GM12878 (cell line): ENCODE measurements at regions not wholly inside any gene's neighbourhood (a gene's known extent, or its start where the extent isn't known, plus 50 kb on each side); places are given as distances from the start of the nearest gene placed in this dataset.

ENCODE experiments used
- BCL11A ChIP-seq: IDR thresholded peaks from 2 replicates; pipeline ENCODE4 v1.6.1; 2011; ENCODE audit warnings: low read depth, low read length
- CTCF ChIP-seq, 3 experiments: IDR thresholded peaks in 2 of 3; conservative IDR thresholded peaks in 1 of 3; 2 replicates each; pipeline ENCODE4 v1.5.1; 2011; ENCODE audit warnings: low read depth in 3 of 3, low read length in 3 of 3, mild to moderate bottlenecking in 3 of 3, control low read depth in 2 of 3, moderate library complexity in 2 of 3, inconsistent platforms in 1 of 3, mixed read lengths in 1 of 3; ENCODE audit not compliant: control insufficient read depth in 2 of 3, insufficient read depth in 1 of 3; ENCODE audit errors: extremely low read depth in 1 of 3
- E2F4 ChIP-seq: IDR thresholded peaks from 2 replicates; pipeline ENCODE4 v1.6.1; 2012; ENCODE audit warnings: low read depth, low read length, improper control_type of control experiment
- ETV6 ChIP-seq, 2 experiments: fragments of 450-650 bp in 1 of 2; IDR thresholded peaks in 1 of 2; conservative IDR thresholded peaks in 1 of 2; 2 replicates each; pipeline ENCODE4 v1.6.1; 2014; ENCODE audit warnings: antibody characterized with exemption in 1 of 2, borderline replicate concordance in 1 of 2, low read depth in 1 of 2, mild to moderate bottlenecking in 1 of 2, moderate library complexity in 1 of 2
- HDGF ChIP-seq: fragments of 450-650 bp; IDR thresholded peaks from 2 replicates; pipeline ENCODE4 v1.6.1; 2016; ENCODE audit warnings: antibody characterized with exemption
- IKZF2 ChIP-seq, 2 experiments: fragments of 450-650 bp; IDR thresholded peaks; 2 replicates each; pipeline ENCODE4 v1.6.1; 2017; ENCODE audit warnings: mild to moderate bottlenecking in 2 of 2, moderate library complexity in 2 of 2
- RCOR1 ChIP-seq: conservative IDR thresholded peaks from 2 replicates; pipeline ENCODE4 v1.6.1; 2012; ENCODE audit warnings: low read depth, low read length, improper control_type of control experiment
- REST ChIP-seq: IDR thresholded peaks from 2 replicates; pipeline ENCODE4 v1.6.1; 2012; ENCODE audit warnings: mild to moderate bottlenecking, low read depth, low read length
- ZBED1 ChIP-seq: IDR thresholded peaks from 2 replicates; pipeline ENCODE4 v1.6.1; 2016; ENCODE audit warnings: borderline replicate concordance
- ZNF217 ChIP-seq: fragments of 450-650 bp; IDR thresholded peaks from 2 replicates; pipeline ENCODE4 v1.6.1; 2017; ENCODE audit warnings: antibody characterized with exemption, mild to moderate bottlenecking
- ZNF24 ChIP-seq: fragments of 450-650 bp; IDR thresholded peaks from 2 replicates; pipeline ENCODE4 v1.6.1; 2017; ENCODE audit warnings: antibody characterized with exemption, mild to moderate bottlenecking

- TF ChIP-seq REST (no peak), ZNF217 (no peak), IKZF2 (IDR thresholded peaks at IDR 0.05) (no peak), HDGF (no peak), CTCF (IDR thresholded peaks at IDR 0.05 in 2 of 3, conservative IDR thresholded peaks at IDR 0.05 in 1 of 3; ENCODE audit: control insufficient read depth in 2 of 3, extremely low read depth in 1 of 3, insufficient read depth in 1 of 3, low read depth in 3 of 3, low read length in 3 of 3) (no peak), BCL11A (no peak), ETV6 (conservative IDR thresholded peaks at IDR 0.05 in 1 of 2, IDR thresholded peaks at IDR 0.05 in 1 of 2; ENCODE audit: borderline replicate concordance in 1 of 2, low read depth in 1 of 2) (no peak), RCOR1 (no peak), E2F4 (no peak), ZNF24 (no peak), ZBED1 (no peak)
Measured at GRCh38 chr7:156420496-156420895, 220.1 kb upstream of the RNF32 start.
